Non-pigmented ciliary epithelial cell (primary cell): ENCODE measurements at regions not wholly inside any gene's neighbourhood (a gene's known extent, or its start where the extent isn't known, plus 50 kb on each side); places are given as distances from the start of the nearest gene placed in this dataset.
"Not testable (repeated sequence)": the region's sequence is repeated elsewhere in the genome, so short reads cannot be mapped to it uniquely, and the experiment has no call there.

Source experiments
- DNase-seq: peaks from one replicate; pipeline ENCODE4 v3.0.0-alpha.2; 2010; ENCODE audit warnings: low read depth

- DNase-seq: no peak
Measured at GRCh38 chr19:27884376-27884775, 1328.6 kb downstream of the UQCRFS1 start.

DNA sequence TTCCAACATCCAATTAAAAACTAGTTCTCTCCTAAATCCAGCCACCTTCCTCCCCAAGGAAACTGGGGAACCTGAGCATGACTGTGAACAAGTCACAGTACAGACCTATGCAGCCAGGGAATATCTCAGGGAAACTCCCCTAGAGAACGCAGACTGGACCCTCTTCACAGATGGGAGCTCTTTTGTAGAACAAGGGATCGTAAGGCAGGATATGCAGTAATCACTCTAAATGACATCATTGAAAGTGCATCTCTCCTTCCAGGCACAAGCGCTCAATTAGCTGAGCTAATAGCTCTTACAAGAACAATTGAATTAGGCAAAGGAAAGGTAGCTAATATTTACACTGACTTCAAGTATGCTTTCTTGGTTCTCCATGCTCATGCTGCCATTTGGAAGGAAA, 1331.7 kb downstream of the UQCRFS1 start:
- no peak for DNase-seq

DNA sequence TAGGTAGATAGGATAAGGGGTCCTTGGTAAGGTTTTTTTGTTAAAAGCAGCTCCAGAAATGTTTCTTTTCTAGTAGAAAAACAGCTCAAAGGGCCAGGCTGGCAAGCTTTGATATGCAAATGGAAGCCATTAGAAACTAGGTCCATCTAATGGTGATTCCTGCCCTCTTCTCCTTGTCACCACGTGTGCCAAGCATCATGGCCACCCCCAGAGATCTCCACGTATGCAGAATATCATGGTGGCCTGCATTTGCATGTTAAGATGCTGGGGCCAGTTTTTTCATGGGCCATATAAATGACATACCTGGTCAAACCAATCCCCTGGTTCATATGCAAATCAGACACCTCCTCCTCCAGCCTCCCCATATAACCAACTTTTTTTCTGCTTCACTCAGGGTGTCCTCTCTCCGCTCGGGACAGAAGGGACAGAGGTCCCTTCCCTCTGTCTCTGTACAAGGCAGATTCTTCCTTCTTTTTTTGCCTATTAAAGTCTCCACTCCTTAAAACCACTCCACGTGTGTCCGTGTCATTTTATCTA, 1335.9 kb downstream of the UQCRFS1 start:
- no peak for DNase-seq

DNA sequence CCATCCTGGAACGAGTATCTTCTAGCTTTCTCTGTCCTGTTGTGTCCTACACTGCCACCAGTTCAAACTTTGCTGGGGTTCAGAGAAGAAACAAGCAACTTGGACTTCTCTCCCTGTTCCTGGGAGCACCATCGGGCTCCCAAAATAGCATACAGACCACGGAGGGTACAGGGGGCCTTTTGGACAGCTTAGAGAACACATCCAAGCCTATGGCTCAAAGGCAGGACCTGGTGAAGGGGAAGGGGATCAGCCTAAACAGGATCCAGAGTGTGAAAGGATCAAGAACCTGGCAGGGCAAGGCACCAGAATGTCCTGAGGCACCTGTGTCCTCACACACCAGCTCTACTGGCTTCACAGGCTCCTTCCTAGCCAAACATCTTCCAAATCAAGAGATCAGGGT, 1336.5 kb downstream of the UQCRFS1 start:
- DNase-seq: no peak

- no peak for DNase-seq
Measured at GRCh38 chr19:27872370-27872769, 1340.6 kb downstream of the UQCRFS1 start.

GRCh38 chr19:27870293-27870692, 1342.7 kb downstream of the UQCRFS1 start:
- no peak for DNase-seq

GRCh38 chr19:27868007-27868406, 1344.9 kb downstream of the UQCRFS1 start:
- DNase-seq: no peak

GRCh38 chr19:27865927-27866777, 1346.8 kb downstream of the UQCRFS1 start:
- DNase-seq: no peak

DNA sequence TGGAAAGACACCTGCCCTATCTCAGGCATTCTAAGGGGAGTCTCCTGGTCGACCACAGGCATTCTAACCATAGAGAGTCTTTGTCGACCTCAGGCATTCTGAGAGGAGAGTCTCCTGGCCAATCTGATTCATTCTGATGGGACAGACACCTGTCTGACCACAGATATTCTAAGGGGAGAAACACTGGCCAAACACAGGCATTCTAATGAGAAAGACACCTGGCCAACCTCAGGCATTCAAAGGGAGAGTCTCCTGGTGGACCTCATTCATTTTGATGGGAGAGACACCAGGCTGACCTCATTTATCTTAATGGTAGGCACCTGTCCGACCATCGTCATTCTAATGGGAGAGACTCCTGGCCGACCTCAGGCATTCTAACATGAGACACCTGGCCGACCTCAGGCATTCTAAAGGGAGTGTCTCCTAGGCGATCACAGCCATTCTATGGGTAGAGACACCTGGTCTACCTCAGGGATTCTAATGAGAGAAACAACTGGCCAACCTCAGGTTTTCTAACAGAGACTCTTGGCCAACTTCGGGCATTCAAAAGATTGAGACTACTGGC, 1351.5 kb downstream of the UQCRFS1 start:
- no peak for DNase-seq

DNA sequence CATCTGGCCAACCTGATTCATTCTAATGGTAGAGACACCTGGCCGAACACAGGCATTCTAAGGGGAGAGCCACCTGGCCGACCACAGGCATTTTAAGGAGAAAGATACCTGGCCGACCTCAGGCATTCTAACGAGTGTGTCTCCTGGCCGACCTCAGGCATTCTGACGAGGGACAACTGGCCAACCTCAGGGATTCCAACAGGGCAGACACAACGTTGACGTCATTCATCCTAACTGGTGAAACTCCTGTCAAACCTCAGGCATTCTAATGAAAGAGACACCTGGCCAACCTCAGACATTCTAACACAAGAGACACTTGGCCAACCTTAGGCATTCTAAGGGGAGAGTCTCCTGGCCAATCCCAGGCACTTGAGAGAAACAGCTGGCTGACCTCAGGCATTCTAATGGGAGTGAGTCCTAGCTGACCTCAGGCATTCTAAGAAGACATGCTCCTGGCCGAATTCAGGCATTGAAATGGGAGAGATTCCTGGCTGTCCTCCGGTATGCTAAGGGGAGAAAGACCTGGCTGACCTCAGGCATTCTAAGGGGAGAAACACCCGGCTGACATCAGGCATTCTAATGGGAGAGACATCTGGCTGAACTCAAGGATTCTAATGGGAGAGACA, 1352.5 kb downstream of the UQCRFS1 start:
- DNase-seq: no peak

- DNase-seq: no peak
Measured at GRCh38 chr19:27859689-27860088, 1353.3 kb downstream of the UQCRFS1 start.

GRCh38 chr19:27858981-27859581, 1353.9 kb downstream of the UQCRFS1 start:
- DNase-seq: no peak

DNA sequence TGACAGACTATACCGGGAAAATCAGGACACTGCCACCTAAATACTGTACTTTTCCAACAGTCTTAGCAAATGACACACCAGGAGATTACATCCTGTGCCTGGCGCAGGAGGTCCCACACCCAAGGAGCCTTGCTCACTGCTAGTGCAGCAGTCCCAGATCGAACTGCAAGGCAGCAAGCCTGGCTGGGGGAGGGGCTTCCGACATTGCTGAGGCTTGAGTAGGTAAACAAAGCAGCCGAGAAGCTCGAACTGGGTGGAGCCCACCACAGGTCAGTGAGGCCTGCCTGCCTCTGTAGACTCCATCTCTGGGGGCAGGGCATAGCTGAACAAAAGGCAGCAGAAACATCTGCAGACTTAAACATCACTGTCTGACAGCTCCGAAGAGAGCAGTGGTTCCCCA, 1360.0 kb downstream of the UQCRFS1 start:
- not testable (repeated sequence) for DNase-seq

GRCh38 chr19:27851543-27852060, 1361.3 kb downstream of the UQCRFS1 start:
- DNase-seq: no peak

GRCh38 chr19:27851002-27851481, 1361.9 kb downstream of the UQCRFS1 start:
- no peak for DNase-seq

GRCh38 chr19:27846944-27847343, 1366.0 kb downstream of the UQCRFS1 start:
- no peak for DNase-seq

DNA sequence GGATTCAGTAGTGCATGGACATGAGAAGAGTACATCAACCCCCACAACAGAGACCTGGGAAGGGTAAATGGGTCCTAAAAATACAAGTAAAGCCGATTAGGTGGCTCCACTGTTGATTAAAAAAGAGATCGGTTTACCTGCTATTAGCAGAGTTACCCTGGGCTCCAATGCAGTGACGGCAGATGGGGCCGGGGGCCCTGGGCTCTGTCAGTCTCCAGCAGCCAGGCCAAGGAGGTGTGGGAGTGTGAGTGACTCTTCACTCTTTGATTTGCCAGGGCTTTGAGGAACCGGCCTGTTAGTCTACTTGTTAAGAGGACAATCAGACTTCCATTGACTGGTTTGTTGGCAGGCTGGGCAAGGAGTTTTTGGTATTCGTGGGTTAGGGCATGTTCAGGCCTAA, 1368.7 kb downstream of the UQCRFS1 start:
- DNase-seq: no peak

DNA sequence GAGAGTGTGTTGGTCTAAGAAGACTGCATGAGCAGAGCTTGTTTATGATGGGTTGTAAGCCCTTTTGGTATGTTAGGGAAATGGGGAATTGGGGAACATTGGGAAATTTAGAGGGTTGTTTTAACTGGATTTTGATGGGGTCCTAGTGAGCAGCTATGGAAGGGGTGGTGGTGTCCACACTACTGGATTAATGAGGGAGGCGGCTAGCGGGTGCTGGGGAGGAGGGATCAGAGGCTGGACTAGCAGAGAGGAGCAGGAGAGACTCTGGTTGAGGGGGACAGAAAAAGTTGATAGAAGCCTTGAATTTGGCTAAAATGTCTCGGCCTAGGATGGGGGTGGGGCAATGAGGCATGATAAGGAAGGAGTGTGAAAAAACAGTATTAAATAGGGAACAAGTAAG, 1369.1 kb downstream of the UQCRFS1 start:
- no peak for DNase-seq

GRCh38 chr19:27833031-27833430, 1379.9 kb downstream of the UQCRFS1 start:
- DNase-seq: no peak

DNA sequence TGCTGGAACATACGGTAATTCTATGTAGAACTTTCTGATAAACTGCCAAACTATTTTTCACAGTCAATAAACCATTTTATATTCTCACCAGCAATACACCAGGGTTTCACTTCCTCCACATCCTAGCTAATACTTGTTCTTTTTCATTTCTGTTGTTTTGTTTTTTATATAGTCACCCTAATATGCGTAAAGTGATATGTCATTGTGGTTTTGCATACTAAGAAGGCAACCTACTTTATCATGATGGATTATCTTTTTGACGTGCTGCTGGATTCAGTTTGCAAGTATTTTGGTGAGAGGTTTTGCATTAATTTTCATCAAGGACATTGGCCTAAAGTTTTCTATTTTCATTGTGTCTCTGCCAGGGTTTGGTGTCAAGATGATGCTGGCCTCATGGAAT, 1384.1 kb downstream of the UQCRFS1 start:
- DNase-seq: no peak

DNA sequence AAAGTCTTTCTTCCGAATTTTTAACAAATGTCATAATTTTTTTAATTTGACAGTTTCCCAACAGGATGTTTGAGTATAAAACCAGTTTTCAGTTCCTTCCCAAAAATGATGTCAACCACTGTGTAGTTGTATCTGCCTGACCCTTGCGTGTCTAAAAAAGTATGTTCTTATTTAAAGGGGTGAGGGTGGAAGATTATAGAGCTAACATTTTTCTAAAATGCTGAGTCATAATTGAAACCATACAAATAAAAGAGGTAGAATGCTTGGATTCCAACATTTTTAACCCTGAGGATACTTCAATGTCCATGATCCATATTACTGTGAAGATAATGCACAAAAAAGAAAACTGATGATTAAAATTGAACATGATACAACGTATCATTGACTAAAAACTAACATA, 1388.8 kb downstream of the UQCRFS1 start:
- no peak for DNase-seq

- no peak for DNase-seq
Measured at GRCh38 chr19:27822336-27822735, 1390.6 kb downstream of the UQCRFS1 start.
